K562 (cell line): ENCODE measurements at regions not wholly inside any gene's neighbourhood (a gene's known extent, or its start where the extent isn't known, plus 50 kb on each side); places are given as distances from the start of the nearest gene placed in this dataset.

Experiments used
- ATAC-seq: fragments of 200-7000 bp; cut with Tn5 transposase; 3 replicates; pipeline ENCODE4 v1.9.1; 2020; ENCODE audit warnings: moderate library complexity
- BruUV-seq: library from RNA; stranded (reverse); fragments of 400-500 nt; replicated peaks from 2 replicates; lab custom pipeline; 2021; lab: Mats Ljungman, UMichigan
- CTCF ChIA-PET: fragments of 300-600 bp; formaldehyde crosslinking; extraction: SDS; loops from one replicate; lab custom pipeline; 2021; ENCODE audit warnings: low intra/inter-chr PET ratio; lab: Yijun Ruan, JAX
- POLR2A ChIA-PET: fragments of 300-600, 350-650 bp; sonication (Branson Sonifier 250); formaldehyde crosslinking; extraction: SDS; loops from one replicate; lab custom pipeline; 2021; ENCODE audit warnings: antibody characterized with exemption, inconsistent platforms; lab: Yijun Ruan, JAX
- DNase-seq, 4 experiments: peaks; one replicate each; pipeline versions ENCODE4 v3.0.0 to v3.0.0-alpha.2; 2011 to 2018; ENCODE audit warnings: low spot score in 3 of 4, mixed read lengths in 3 of 4; ENCODE audit errors: extremely low read depth in 1 of 4
- FAIRE-seq: peaks from 2 replicates; lab custom pipeline; 2011; peaks lifted over from hg19 to GRCh38; lab: Jason Lieb, UNC
- H2AFZ ChIP-seq: 2 replicates; pipeline ENCODE4 v1.6.0; 2011; ENCODE audit warnings: low read depth, low read length, control low read depth, inconsistent platforms
- H3K27ac ChIP-seq: fragments of 200-600 bp; 3 replicates; pipeline ENCODE4 v1.8.0; 2011; ENCODE audit warnings: low read depth, mild to moderate bottlenecking, control low read depth, inconsistent platforms, low read length, moderate library complexity, mixed read lengths; ENCODE audit errors: extremely low read depth
- H3K27me3 ChIP-seq, 2 experiments: fragments of 300-600 bp in 1 of 2; 2 replicates in 1 of 2; 3 replicates in 1 of 2; pipeline versions ENCODE4 v1.6.0 to v1.8.0; 2011; ENCODE audit warnings: inconsistent platforms in 2 of 2, low read length in 2 of 2, mild to moderate bottlenecking in 1 of 2, mixed read lengths in 1 of 2, moderate library complexity in 1 of 2; ENCODE audit not compliant: control insufficient read depth in 2 of 2, insufficient read depth in 2 of 2
- H3K36me3 ChIP-seq: fragments of 300-600 bp; 3 replicates; pipeline ENCODE4 v1.8.0; 2011; ENCODE audit warnings: mild to moderate bottlenecking, low read length, inconsistent platforms; ENCODE audit not compliant: control insufficient read depth, insufficient read depth
- H3K4me1 ChIP-seq, 2 experiments: fragments of 200-600 bp in 1 of 2; replicated peaks in 1 of 2; 2 replicates in 1 of 2; 3 replicates in 1 of 2; pipeline versions ENCODE4 v1.5.1 to v1.8.0; 2011; ENCODE audit warnings: inconsistent platforms in 2 of 2, low read length in 2 of 2, mild to moderate bottlenecking in 1 of 2, mixed read lengths in 1 of 2, moderate library complexity in 1 of 2; ENCODE audit not compliant: control insufficient read depth in 2 of 2, insufficient read depth in 2 of 2
- H3K4me2 ChIP-seq: 2 replicates; pipeline ENCODE4 v1.6.1; 2011; ENCODE audit warnings: low read length, control low read depth, inconsistent platforms, mixed read lengths; ENCODE audit not compliant: insufficient read depth
- H3K4me3 ChIP-seq: fragments of 200-600 bp; sonication (generic), shearing (Covaris generic); 2 replicates; pipeline ENCODE4 v1.5.1; 2016; ENCODE audit warnings: control low read depth, inconsistent platforms
- H3K79me2 ChIP-seq: fragments of 200-600 bp; 3 replicates; pipeline ENCODE4 v1.8.0; 2011; ENCODE audit warnings: low read length, inconsistent platforms; ENCODE audit not compliant: control insufficient read depth, insufficient read depth
- H3K9ac ChIP-seq, 2 experiments: 2 replicates each; pipeline versions ENCODE4 v1.6.0 to v1.6.1; 2011; ENCODE audit warnings: low read depth in 2 of 2, low read length in 2 of 2, control low read depth in 1 of 2, inconsistent platforms in 1 of 2, mild to moderate bottlenecking in 1 of 2, mixed read lengths in 1 of 2; ENCODE audit not compliant: insufficient read depth in 1 of 2
- H3K9me1 ChIP-seq: one replicate; pipeline ENCODE4 v1.6.0; 2011; ENCODE audit warnings: inconsistent platforms, mild to moderate bottlenecking, low read length, moderate library complexity; ENCODE audit not compliant: control insufficient read depth, insufficient read depth
- H3K9me3 ChIP-seq: replicated peaks from 2 replicates; pipeline ENCODE4 v1.5.1; 2011; ENCODE audit warnings: low read depth, low read length, inconsistent platforms; ENCODE audit not compliant: control insufficient read depth, insufficient read depth
- H4K20me1 ChIP-seq: replicated peaks from 2 replicates; pipeline ENCODE4 v1.6.1; 2011; ENCODE audit warnings: low read length, inconsistent platforms, mixed read lengths; ENCODE audit not compliant: control insufficient read depth, insufficient read depth
- BACH1 ChIP-seq: fragments of 200-800 bp; sonication (Bioruptor generic); IDR thresholded peaks from 2 replicates; pipeline ENCODE4 v1.6.1; 2016; ENCODE audit warnings: missing genetic modification characterization, missing compliant biosample characterization
- GATAD2A ChIP-seq: fragments of 450-650 bp; IDR thresholded peaks from 2 replicates; pipeline ENCODE4 v1.6.1; 2017
- HMGN3 ChIP-seq: IDR thresholded peaks from 2 replicates; pipeline ENCODE4 v1.6.1; 2011; ENCODE audit warnings: borderline replicate concordance, low read depth, mild to moderate bottlenecking, mixed read lengths, low read length; ENCODE audit not compliant: insufficient read length; ENCODE audit errors: extremely low read depth
- MCM7 ChIP-seq, 2 experiments: fragments of 450-650 bp; IDR thresholded peaks; 2 replicates each; pipeline ENCODE4 v1.6.1; 2016 to 2018
- MTA3 ChIP-seq: fragments of 450-650 bp; formaldehyde crosslinking; IDR thresholded peaks from 2 replicates; pipeline ENCODE4 v1.6.1; 2017; ENCODE audit warnings: mild to moderate bottlenecking, borderline replicate concordance
- TAF15 ChIP-seq: fragments of 200-400 bp; formaldehyde crosslinking; IDR thresholded peaks from 2 replicates; pipeline ENCODE4 v1.6.1; 2017; ENCODE audit warnings: mild to moderate bottlenecking, low read depth, low read length, moderate library complexity
- ZEB2 ChIP-seq: fragments of 450-650 bp; IDR thresholded peaks from 2 replicates; pipeline ENCODE4 v1.6.1; 2016
- ZNF212 ChIP-seq: fragments of 450-650 bp; formaldehyde crosslinking; IDR thresholded peaks from 2 replicates; pipeline ENCODE4 v1.4.0; 2020; ENCODE audit warnings: mild to moderate bottlenecking
- ZNF274 ChIP-seq: IDR thresholded peaks from 2 replicates; pipeline ENCODE4 v1.6.1; 2011; ENCODE audit warnings: low read depth, mild to moderate bottlenecking, low read length, moderate library complexity, borderline replicate concordance
- ZNF830 ChIP-seq: fragments of 250-450 bp; sonication (Bioruptor Pico); IDR thresholded peaks from 2 replicates; pipeline ENCODE4 v1.5.0; 2021; ENCODE audit warnings: mild to moderate bottlenecking
- WGBS: fragments of 100-300 bp; shearing (Covaris generic); methylation state at CpG from one replicate; pipeline ENCODE4 v1.1.6; 2016; ENCODE audit warnings: low coverage, mixed read lengths; ENCODE audit not compliant: insufficient coverage; ENCODE audit errors: missing lambda C conversion rate; 5-methylcytosine and 5-hydroxymethylcytosine counted together
- in situ Hi-C: fragments of 300-500 bp; cut with MboI; formaldehyde crosslinking; loops from 4 replicates; pipeline ENCODE4 v1.15.0; 2018; ENCODE audit warnings: inconsistent platforms, mixed read lengths
- intact Hi-C: fragments of 100-400 bp; cut with micrococcal nuclease; formaldehyde crosslinking; loops from 2 replicates; pipeline ENCODE4 v1.14.2; 2022
- TF ChIP-seq, protein P1 (sequence below): fragments of 250-450 bp; sonication (Bioruptor Pico); IDR thresholded peaks from 2 replicates; pipeline ENCODE4 v1.4.0; 2020; ENCODE audit warnings: mild to moderate bottlenecking, moderate library complexity
- TF ChIP-seq, protein P2 (sequence below), 2 experiments: fragments of 200-800 bp in 1 of 2; sonication (Bioruptor generic) in 1 of 2; sonication (generic) in 1 of 2; formaldehyde crosslinking in 1 of 2; IDR thresholded peaks in 1 of 2; conservative IDR thresholded peaks in 1 of 2; 2 replicates each; pipeline versions ENCODE4 v1.5.0 to v1.6.1; 2016 to 2020; ENCODE audit warnings: missing compliant biosample characterization in 1 of 2, missing genetic modification characterization in 1 of 2, missing genetic modification reagents in 1 of 2
- TF ChIP-seq, protein P3 (sequence below): fragments of 250-450 bp; sonication (Bioruptor Pico); IDR thresholded peaks from 2 replicates; pipeline ENCODE4 v1.5.0; 2021
- TF ChIP-seq, protein P4 (sequence below), 2 experiments: fragments of 450-650 bp in 1 of 2; sonication (generic) in 1 of 2; formaldehyde crosslinking; conservative IDR thresholded peaks; 2 replicates each; pipeline versions ENCODE4 v1.4.0 to v1.8.1; 2020 to 2022; ENCODE audit warnings: mild to moderate bottlenecking in 1 of 2, missing genetic modification reagents in 1 of 2
- TF ChIP-seq, protein P5 (sequence below): fragments of 450-650 bp; IDR thresholded peaks from 2 replicates; pipeline ENCODE4 v1.6.1; 2016; ENCODE audit warnings: borderline replicate concordance

DNA sequence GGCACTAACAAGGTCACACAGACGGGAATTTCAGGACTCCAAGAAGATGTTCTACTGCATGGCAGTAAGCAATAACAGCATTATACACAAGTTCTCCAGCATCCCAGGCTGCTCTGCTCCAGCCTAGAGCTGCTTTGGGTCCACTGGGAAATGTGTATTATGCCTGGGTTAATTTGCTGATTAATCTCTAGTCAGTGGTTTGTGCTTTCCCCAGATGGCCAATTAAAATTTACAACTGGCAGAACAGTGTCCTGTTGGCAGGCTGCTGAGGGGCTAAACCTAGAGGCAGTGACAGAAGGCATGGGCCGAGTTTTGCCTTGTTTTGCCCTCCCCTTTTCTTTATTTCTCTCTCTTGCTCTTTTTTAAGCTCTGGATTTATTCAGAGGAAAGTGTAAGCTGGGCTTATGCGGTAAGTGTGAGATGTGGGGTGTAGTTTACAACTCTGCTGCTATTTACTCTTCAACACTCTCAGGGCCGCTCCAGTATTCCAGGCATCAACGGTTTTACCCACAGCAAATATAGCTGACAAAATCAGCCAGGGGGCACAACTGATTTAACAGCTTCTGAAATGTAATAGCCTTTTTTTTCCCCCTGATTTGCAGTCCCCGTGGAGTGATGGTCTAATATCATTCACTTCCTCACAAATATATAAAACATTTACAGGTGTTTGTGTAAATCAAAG is 348.0 kb downstream of the GPD2 start (continued):
- TF ChIP-seq, protein P1, sequence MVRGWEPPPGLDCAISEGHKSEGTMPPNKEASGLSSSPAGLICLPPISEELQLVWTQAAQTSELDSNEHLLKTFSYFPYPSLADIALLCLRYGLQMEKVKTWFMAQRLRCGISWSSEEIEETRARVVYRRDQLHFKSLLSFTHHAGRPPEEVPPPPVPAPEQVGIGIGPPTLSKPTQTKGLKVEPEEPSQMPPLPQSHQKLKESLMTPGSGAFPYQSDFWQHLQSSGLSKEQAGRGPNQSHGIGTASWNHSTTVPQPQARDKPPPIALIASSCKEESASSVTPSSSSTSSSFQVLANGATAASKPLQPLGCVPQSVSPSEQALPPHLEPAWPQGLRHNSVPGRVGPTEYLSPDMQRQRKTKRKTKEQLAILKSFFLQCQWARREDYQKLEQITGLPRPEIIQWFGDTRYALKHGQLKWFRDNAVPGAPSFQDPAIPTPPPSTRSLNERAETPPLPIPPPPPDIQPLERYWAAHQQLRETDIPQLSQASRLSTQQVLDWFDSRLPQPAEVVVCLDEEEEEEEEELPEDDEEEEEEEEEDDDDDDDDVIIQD (CRISPR knock-in tag): no peak
- TF ChIP-seq, protein P2, sequence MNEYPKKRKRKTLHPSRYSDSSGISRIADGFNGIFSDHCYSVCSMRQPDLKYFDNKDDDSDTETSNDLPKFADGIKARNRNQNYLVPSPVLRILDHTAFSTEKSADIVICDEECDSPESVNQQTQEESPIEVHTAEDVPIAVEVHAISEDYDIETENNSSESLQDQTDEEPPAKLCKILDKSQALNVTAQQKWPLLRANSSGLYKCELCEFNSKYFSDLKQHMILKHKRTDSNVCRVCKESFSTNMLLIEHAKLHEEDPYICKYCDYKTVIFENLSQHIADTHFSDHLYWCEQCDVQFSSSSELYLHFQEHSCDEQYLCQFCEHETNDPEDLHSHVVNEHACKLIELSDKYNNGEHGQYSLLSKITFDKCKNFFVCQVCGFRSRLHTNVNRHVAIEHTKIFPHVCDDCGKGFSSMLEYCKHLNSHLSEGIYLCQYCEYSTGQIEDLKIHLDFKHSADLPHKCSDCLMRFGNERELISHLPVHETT (CRISPR knock-in tag; conservative IDR thresholded peaks at IDR 0.05 in 1 of 2, IDR thresholded peaks at IDR 0.05 in 1 of 2): no peak
- TF ChIP-seq, protein P3, sequence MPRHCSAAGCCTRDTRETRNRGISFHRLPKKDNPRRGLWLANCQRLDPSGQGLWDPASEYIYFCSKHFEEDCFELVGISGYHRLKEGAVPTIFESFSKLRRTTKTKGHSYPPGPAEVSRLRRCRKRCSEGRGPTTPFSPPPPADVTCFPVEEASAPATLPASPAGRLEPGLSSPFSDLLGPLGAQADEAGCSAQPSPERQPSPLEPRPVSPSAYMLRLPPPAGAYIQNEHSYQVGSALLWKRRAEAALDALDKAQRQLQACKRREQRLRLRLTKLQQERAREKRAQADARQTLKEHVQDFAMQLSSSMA (CRISPR knock-in tag): no peak
- TF ChIP-seq, all 486 proteins: peak for 0

DNA sequence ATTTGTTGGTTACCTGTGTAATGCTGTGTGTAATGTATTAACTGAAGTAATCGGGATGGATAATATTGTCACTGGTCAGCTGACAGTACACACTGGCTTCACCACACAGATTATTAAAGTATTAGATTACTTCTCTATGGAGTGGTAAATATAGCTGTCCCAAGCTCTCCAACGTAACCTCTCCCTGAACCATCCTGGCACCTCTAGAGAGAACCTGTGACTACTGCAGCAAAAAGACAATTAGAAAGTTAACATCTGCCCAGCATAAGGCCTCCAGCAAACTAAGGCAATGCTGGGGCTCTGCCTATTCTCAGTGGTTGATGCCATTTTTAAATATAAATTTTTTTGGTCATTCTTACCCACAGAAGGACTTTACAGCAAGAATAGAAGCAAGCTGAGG is 351.3 kb downstream of the GPD2 start:
- Histone ChIP-seq H3K4me2 (no peak overlapping the region), H3K4me1 (no peaks in the 10 kb centered on the region), H2AFZ (no peak overlapping the region), H3K27ac (no peak overlapping the region), H3K9me3 (no peaks in the 10 kb centered on the region), H3K4me3 (no peak overlapping the region), H3K9ac (no peak overlapping the region), H3K36me3 (no peaks in the 10 kb centered on the region), H4K20me1 (no peaks in the 10 kb centered on the region), H3K79me2 (no peaks in the 10 kb centered on the region), H3K27me3 (no peaks in the 10 kb centered on the region), H3K9me1 (no peaks in the 10 kb centered on the region)
- 29% methylated on average over 2 of the region's 2 CpGs for WGBS
- DNase-seq (no peak), FAIRE-seq (no peak), ATAC-seq (no peak)
- no TSS peak for BruUV-seq
- ChIA-PET POLR2A (no interaction called here), CTCF (no interaction called here)
- in situ Hi-C loops: no loop called here
- intact Hi-C loops: no loop called here
- no peak for TF ChIP-seq MTA3
- no peak for TF ChIP-seq ZNF274
- TF ChIP-seq BACH1 (tag): no peak
- no peak for TF ChIP-seq ZEB2
- TF ChIP-seq, protein P4, sequence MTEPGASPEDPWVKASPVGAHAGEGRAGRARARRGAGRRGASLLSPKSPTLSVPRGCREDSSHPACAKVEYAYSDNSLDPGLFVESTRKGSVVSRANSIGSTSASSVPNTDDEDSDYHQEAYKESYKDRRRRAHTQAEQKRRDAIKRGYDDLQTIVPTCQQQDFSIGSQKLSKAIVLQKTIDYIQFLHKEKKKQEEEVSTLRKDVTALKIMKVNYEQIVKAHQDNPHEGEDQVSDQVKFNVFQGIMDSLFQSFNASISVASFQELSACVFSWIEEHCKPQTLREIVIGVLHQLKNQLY (CRISPR knock-in tag; conservative IDR thresholded peaks at IDR 0.05): no peak
- TF ChIP-seq, protein P5, sequence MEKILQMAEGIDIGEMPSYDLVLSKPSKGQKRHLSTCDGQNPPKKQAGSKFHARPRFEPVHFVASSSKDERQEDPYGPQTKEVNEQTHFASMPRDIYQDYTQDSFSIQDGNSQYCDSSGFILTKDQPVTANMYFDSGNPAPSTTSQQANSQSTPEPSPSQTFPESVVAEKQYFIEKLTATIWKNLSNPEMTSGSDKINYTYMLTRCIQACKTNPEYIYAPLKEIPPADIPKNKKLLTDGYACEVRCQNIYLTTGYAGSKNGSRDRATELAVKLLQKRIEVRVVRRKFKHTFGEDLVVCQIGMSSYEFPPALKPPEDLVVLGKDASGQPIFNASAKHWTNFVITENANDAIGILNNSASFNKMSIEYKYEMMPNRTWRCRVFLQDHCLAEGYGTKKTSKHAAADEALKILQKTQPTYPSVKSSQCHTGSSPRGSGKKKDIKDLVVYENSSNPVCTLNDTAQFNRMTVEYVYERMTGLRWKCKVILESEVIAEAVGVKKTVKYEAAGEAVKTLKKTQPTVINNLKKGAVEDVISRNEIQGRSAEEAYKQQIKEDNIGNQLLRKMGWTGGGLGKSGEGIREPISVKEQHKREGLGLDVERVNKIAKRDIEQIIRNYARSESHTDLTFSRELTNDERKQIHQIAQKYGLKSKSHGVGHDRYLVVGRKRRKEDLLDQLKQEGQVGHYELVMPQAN: no peak
- no peak for TF ChIP-seq HMGN3
- no peak for TF ChIP-seq ZNF830 (CRISPR knock-in tag)
- no peak for TF ChIP-seq ZNF212 (CRISPR knock-in tag)
- no peak for TF ChIP-seq GATAD2A
- TF ChIP-seq MCM7 (IDR thresholded peaks at IDR 0.05): no peak
- no peak for TF ChIP-seq TAF15
